SK-N-SH (cell line): ENCODE measurements at regions not wholly inside any gene's neighbourhood (a gene's known extent, or its start where the extent isn't known, plus 50 kb on each side); places are given as distances from the start of the nearest gene placed in this dataset.

Experiments used
- CTCF ChIA-PET: fragments of 300-600, 350-600 bp; formaldehyde crosslinking; extraction: SDS; loops from one replicate; lab custom pipeline; 2021; lab: Yijun Ruan, JAX
- POLR2A ChIA-PET: fragments of 350-600 bp; sonication (Branson Sonifier 250); formaldehyde crosslinking; extraction: SDS; loops from one replicate; lab custom pipeline; 2020; ENCODE audit warnings: antibody characterized with exemption, inconsistent platforms; lab: Yijun Ruan, JAX
- DNase-seq: peaks from one replicate; pipeline ENCODE4 v3.0.0; 2012
- H2AFZ ChIP-seq: fragments of 200-600 bp; sonication (generic); 2 replicates; pipeline ENCODE4 v1.8.1; 2016; ENCODE audit warnings: antibody characterized with exemption, mild to moderate bottlenecking, low read depth
- H3F3A ChIP-seq: fragments of 200-600 bp; sonication (generic); replicated peaks from 2 replicates; pipeline ENCODE3; 2016; ENCODE audit warnings: antibody characterized with exemption, mild to moderate bottlenecking; ENCODE audit not compliant: insufficient read depth
- H3K27ac ChIP-seq, 2 experiments: fragments of 200-500 bp in 1 of 2; fragments of 200-600 bp in 1 of 2; sonication (Bioruptor generic) in 1 of 2; sonication (generic), shearing (Covaris generic) in 1 of 2; 2 replicates each; pipeline versions ENCODE4 v1.5.1 to v1.6.1; 2014 to 2016; ENCODE audit warnings: low read depth in 2 of 2, inconsistent platforms in 1 of 2, low read length in 1 of 2, mild to moderate bottlenecking in 1 of 2, mixed read lengths in 1 of 2
- H3K27me3 ChIP-seq: fragments of 200-600 bp; sonication (generic), shearing (Covaris generic); 2 replicates; pipeline ENCODE4 v1.6.1; 2016; ENCODE audit warnings: mixed run types; ENCODE audit not compliant: insufficient read depth
- H3K36me3 ChIP-seq, 2 experiments: fragments of 200-500 bp in 1 of 2; fragments of 200-600 bp in 1 of 2; sonication (Bioruptor generic) in 1 of 2; sonication (generic) in 1 of 2; replicated peaks in 1 of 2; 2 replicates each; pipeline versions ENCODE3 to v1.5.1; 2014 to 2016; ENCODE audit warnings: low read length in 1 of 2, mild to moderate bottlenecking in 1 of 2; ENCODE audit not compliant: insufficient read depth in 2 of 2, control insufficient read depth in 1 of 2
- H3K4me1 ChIP-seq, 2 experiments: fragments of 200-500 bp in 1 of 2; fragments of 200-600 bp in 1 of 2; sonication (Bioruptor generic) in 1 of 2; sonication (generic), shearing (Covaris generic) in 1 of 2; 2 replicates each; pipeline versions ENCODE4 v1.5.1 to v1.6.1; 2014 to 2016; ENCODE audit warnings: low read depth in 1 of 2, low read length in 1 of 2, mixed run types in 1 of 2; ENCODE audit not compliant: insufficient read depth in 2 of 2, control insufficient read depth in 1 of 2
- H3K4me2 ChIP-seq: fragments of 200-600 bp; sonication (generic), shearing (Covaris generic); 2 replicates; pipeline ENCODE4 v1.6.1; 2017; ENCODE audit warnings: mixed run types
- H3K4me3 ChIP-seq, 2 experiments: fragments of 200-500 bp in 1 of 2; fragments of 200-600 bp in 1 of 2; sonication (Bioruptor generic) in 1 of 2; sonication (generic), shearing (Covaris generic) in 1 of 2; 2 replicates each; pipeline versions ENCODE4 v1.5.1 to v1.8.1; 2014 to 2016; ENCODE audit warnings: low read depth in 2 of 2, inconsistent platforms in 1 of 2, low read length in 1 of 2, mild to moderate bottlenecking in 1 of 2, mixed read lengths in 1 of 2, moderate library complexity in 1 of 2
- H3K79me2 ChIP-seq: fragments of 200-600 bp; sonication (generic); 2 replicates; pipeline ENCODE4 v1.8.1; 2017; ENCODE audit warnings: mild to moderate bottlenecking; ENCODE audit not compliant: insufficient read depth
- H3K9ac ChIP-seq: fragments of 200-600 bp; sonication (generic); 2 replicates; pipeline ENCODE4 v1.6.1; 2017; ENCODE audit warnings: mixed run types
- H3K9me2 ChIP-seq: fragments of 200-600 bp; sonication (generic); 2 replicates; pipeline ENCODE4 v1.6.1; 2017; ENCODE audit warnings: mixed run types
- H3K9me3 ChIP-seq: fragments of 200-600 bp; sonication (generic); 2 replicates; pipeline ENCODE4 v1.6.1; 2017; ENCODE audit warnings: mixed run types, mild to moderate bottlenecking, moderate library complexity
- H4K20me1 ChIP-seq: fragments of 200-600 bp; sonication (generic); 2 replicates; pipeline ENCODE4 v1.6.1; 2017; ENCODE audit warnings: mild to moderate bottlenecking, mixed run types; ENCODE audit not compliant: insufficient read depth
- ELF1 ChIP-seq: IDR thresholded peaks from 2 replicates; pipeline ENCODE4 v1.4.0; 2012
- EZH2phosphoT487 ChIP-seq: fragments of 200-600 bp; sonication (generic); IDR thresholded peaks from 2 replicates; pipeline ENCODE4 v1.6.1; 2017; ENCODE audit warnings: low read depth, mixed run types, mild to moderate bottlenecking, antibody characterized with exemption, moderate library complexity, borderline replicate concordance
- GABPA ChIP-seq: IDR thresholded peaks from 2 replicates; pipeline ENCODE4 v1.4.0; 2012; ENCODE audit warnings: low read depth, mild to moderate bottlenecking
- GATA2 ChIP-seq: sonication (generic); formaldehyde crosslinking; IDR thresholded peaks from 2 replicates; pipeline ENCODE4 v1.5.0; 2020; ENCODE audit warnings: mild to moderate bottlenecking, missing genetic modification reagents
- NFIC ChIP-seq: IDR thresholded peaks from 2 replicates; pipeline ENCODE4 v1.4.0; 2012; ENCODE audit warnings: borderline replicate concordance
- RAD21 ChIP-seq: IDR thresholded peaks from 2 replicates; pipeline ENCODE4 v1.6.1; 2012; ENCODE audit warnings: mild to moderate bottlenecking, low read length
- RCOR1 ChIP-seq: fragments of 150-350 bp; IDR thresholded peaks from 2 replicates; pipeline ENCODE4 v1.6.1; 2017; ENCODE audit warnings: antibody characterized with exemption, low read length
- SIN3A ChIP-seq: IDR thresholded peaks from 2 replicates; pipeline ENCODE4 v1.6.1; 2012; ENCODE audit warnings: low read depth, mild to moderate bottlenecking, low read length, moderate library complexity, borderline replicate concordance
- TAF1 ChIP-seq: IDR thresholded peaks from 2 replicates; pipeline ENCODE4 v1.6.1; 2012; ENCODE audit warnings: low read depth, mild to moderate bottlenecking, low read length, moderate library complexity, borderline replicate concordance
- YY1 ChIP-seq: IDR thresholded peaks from 2 replicates; pipeline ENCODE4 v1.4.0; 2012; ENCODE audit warnings: low read depth, mild to moderate bottlenecking
- WGBS: methylation state at CpG from one replicate; pipeline ENCODE4 v1.1.6; 2017; ENCODE audit warnings: low lambda C conversion rate; 5-methylcytosine and 5-hydroxymethylcytosine counted together
- TF ChIP-seq, protein P1 (sequence below): IDR thresholded peaks from 2 replicates; pipeline ENCODE4 v1.4.0; 2012; ENCODE audit warnings: low read depth, borderline replicate concordance
- TF ChIP-seq, protein P2 (sequence below): fragments of 200-600 bp; sonication (generic); IDR thresholded peaks from 2 replicates; pipeline ENCODE4 v1.6.1; 2017; ENCODE audit warnings: antibody characterized with exemption, mild to moderate bottlenecking, moderate library complexity
- TF ChIP-seq, protein P3 (sequence below): IDR thresholded peaks from 2 replicates; pipeline ENCODE4 v1.6.1; 2012; ENCODE audit warnings: mild to moderate bottlenecking, low read depth, low read length, moderate library complexity

DNA sequence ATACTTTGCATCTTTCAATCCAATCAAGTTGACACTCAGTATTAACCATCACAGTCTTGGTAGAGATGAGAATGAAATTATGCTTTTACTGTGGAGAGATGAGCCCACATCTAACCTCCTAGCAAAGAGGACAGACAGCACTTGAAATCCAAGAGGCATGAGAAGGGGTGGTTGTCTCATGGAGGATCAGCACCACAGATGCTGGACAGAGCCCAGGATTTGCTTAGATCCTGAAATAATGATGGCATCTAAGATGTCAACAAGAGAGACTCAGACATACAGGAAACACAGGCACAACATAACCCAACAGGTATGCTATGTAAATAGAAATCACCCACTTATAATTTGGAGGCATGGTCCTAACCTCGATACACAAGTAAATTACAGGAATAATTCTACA, 74.3 kb upstream of the VCX2 start:
- POLR2A ChIA-PET: no interaction called here
- CTCF ChIA-PET: no interaction called here

DNA sequence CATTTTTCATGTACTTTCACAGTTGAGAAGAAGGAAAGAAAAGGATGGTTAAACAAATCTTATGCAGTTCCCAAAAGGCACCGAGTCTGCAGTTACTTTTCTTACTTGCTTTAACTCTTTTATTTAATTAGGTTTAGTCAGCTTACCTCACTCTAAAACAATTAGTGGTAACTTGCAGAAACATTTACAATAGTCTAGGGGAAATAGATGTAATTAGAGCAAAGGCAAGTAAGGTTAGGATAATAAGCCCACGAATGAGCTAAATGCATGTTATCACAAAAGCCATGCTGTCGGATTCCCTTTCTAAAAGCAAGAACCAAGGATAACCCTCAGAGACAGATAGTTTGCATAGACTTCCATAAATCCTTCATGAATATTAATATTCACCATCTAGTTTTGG, 82.0 kb upstream of the VCX2 start:
- Histone ChIP-seq H3K36me3 (no peaks in the 10 kb centered on the region), H3K4me2 (no peak overlapping the region), H2AFZ (no peak overlapping the region), H3K9me3 (no peaks in the 10 kb centered on the region), H3K4me1 (no peaks in the 10 kb centered on the region; a peak in 1 of 4 replicates), H4K20me1 (no peaks in the 10 kb centered on the region), H3K79me2 (no peaks in the 10 kb centered on the region), H3K9ac (no peak overlapping the region), H3F3A (no peaks in the 10 kb centered on the region), H3K4me3 (no peak overlapping the region), H3K27ac (no peak overlapping the region), H3K27me3 (no peaks in the 10 kb centered on the region), H3K9me2 (no peaks in the 10 kb centered on the region)
- 21% methylated on average over 3 of the region's 3 CpGs for WGBS
- ChIA-PET POLR2A (no interaction called here), CTCF (no interaction called here)
- no peak for DNase-seq
- no peak for TF ChIP-seq SIN3A
- TF ChIP-seq GATA2 (CRISPR knock-in tag): no peak
- no peak for TF ChIP-seq ELF1
- TF ChIP-seq, protein P1, sequence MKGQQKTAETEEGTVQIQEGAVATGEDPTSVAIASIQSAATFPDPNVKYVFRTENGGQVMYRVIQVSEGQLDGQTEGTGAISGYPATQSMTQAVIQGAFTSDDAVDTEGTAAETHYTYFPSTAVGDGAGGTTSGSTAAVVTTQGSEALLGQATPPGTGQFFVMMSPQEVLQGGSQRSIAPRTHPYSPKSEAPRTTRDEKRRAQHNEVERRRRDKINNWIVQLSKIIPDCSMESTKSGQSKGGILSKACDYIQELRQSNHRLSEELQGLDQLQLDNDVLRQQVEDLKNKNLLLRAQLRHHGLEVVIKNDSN: no peak
- TF ChIP-seq EZH2phosphoT487: no peak
- TF ChIP-seq YY1: no peak
- TF ChIP-seq GABPA: no peak
- no peak for TF ChIP-seq NFIC
- TF ChIP-seq, protein P2, sequence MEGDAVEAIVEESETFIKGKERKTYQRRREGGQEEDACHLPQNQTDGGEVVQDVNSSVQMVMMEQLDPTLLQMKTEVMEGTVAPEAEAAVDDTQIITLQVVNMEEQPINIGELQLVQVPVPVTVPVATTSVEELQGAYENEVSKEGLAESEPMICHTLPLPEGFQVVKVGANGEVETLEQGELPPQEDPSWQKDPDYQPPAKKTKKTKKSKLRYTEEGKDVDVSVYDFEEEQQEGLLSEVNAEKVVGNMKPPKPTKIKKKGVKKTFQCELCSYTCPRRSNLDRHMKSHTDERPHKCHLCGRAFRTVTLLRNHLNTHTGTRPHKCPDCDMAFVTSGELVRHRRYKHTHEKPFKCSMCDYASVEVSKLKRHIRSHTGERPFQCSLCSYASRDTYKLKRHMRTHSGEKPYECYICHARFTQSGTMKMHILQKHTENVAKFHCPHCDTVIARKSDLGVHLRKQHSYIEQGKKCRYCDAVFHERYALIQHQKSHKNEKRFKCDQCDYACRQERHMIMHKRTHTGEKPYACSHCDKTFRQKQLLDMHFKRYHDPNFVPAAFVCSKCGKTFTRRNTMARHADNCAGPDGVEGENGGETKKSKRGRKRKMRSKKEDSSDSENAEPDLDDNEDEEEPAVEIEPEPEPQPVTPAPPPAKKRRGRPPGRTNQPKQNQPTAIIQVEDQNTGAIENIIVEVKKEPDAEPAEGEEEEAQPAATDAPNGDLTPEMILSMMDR: no peak
- no peak for TF ChIP-seq TAF1
- TF ChIP-seq RCOR1: no peak

More for the DNA sequence above, 74.3 kb upstream of the VCX2 start:
- Histone ChIP-seq H3K9me2 (no peaks in the 10 kb centered on the region; the same call in 1 of the 2 replicates), H3K9ac (no peak overlapping the region), H3K27ac (no peak overlapping the region), H3K79me2 (no peaks in the 10 kb centered on the region), H3K4me1 (no peaks in the 10 kb centered on the region), H3K27me3 (no peaks in the 10 kb centered on the region), H2AFZ (no peak overlapping the region), H3K9me3 (no peaks in the 10 kb centered on the region), H4K20me1 (no peaks in the 10 kb centered on the region), H3F3A (no peaks in the 10 kb centered on the region), H3K4me3 (no peak overlapping the region), H3K36me3 (no peaks in the 10 kb centered on the region), H3K4me2 (no peak overlapping the region)
- 4% methylated on average over 1 of the region's 1 CpG for WGBS
- TF ChIP-seq, protein P3, sequence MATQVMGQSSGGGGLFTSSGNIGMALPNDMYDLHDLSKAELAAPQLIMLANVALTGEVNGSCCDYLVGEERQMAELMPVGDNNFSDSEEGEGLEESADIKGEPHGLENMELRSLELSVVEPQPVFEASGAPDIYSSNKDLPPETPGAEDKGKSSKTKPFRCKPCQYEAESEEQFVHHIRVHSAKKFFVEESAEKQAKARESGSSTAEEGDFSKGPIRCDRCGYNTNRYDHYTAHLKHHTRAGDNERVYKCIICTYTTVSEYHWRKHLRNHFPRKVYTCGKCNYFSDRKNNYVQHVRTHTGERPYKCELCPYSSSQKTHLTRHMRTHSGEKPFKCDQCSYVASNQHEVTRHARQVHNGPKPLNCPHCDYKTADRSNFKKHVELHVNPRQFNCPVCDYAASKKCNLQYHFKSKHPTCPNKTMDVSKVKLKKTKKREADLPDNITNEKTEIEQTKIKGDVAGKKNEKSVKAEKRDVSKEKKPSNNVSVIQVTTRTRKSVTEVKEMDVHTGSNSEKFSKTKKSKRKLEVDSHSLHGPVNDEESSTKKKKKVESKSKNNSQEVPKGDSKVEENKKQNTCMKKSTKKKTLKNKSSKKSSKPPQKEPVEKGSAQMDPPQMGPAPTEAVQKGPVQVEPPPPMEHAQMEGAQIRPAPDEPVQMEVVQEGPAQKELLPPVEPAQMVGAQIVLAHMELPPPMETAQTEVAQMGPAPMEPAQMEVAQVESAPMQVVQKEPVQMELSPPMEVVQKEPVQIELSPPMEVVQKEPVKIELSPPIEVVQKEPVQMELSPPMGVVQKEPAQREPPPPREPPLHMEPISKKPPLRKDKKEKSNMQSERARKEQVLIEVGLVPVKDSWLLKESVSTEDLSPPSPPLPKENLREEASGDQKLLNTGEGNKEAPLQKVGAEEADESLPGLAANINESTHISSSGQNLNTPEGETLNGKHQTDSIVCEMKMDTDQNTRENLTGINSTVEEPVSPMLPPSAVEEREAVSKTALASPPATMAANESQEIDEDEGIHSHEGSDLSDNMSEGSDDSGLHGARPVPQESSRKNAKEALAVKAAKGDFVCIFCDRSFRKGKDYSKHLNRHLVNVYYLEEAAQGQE: peak; percentile 36; the same call in 1 of the 2 replicates
- TF ChIP-seq RAD21: no peak
- DNase-seq: no peak
